Activated CD8-positive, alpha-beta memory T cell treated with anti-CD3 and anti-CD28 coated beads, Interleukin-2, amount 10 ng/mL, durations not matched to agents 7 days and 5 days (primary cell): ENCODE measurements at regions not wholly inside any gene's neighbourhood (a gene's known extent, or its start where the extent isn't known, plus 50 kb on each side); places are given as distances from the start of the nearest gene placed in this dataset.
"Not testable (repeated sequence)": the region's sequence is repeated elsewhere in the genome, so short reads cannot be mapped to it uniquely, and the experiment has no call there.

Experiments used
- ATAC-seq: fragments of 150-1000 bp; cut with Tn5 transposase; one replicate; pipeline ENCODE4 v1.10.0; 2021; ENCODE audit warnings: moderate library complexity
- CTCF ChIA-PET: fragments of 350-600 bp; sonication (Branson Sonifier 250); formaldehyde crosslinking; loops from one replicate; lab custom pipeline; 2021; ENCODE audit warnings: antibody characterized with exemption; lab: Charles Lee
- DNase-seq: peaks from one replicate; pipeline ENCODE4 v3.0.0-alpha.2; 2020
- H3K27ac Mint-ChIP-seq: one replicate; pipeline ENCODE4 v1.8.0; 2021; ENCODE audit warnings: mild to moderate bottlenecking, mixed read lengths
- H3K27me3 Mint-ChIP-seq: one replicate; pipeline ENCODE4 v1.8.0; 2021; ENCODE audit warnings: mixed read lengths
- H3K36me3 Mint-ChIP-seq: one replicate; pipeline ENCODE4 v1.8.0; 2021; ENCODE audit warnings: mild to moderate bottlenecking, mixed read lengths
- H3K4me1 Mint-ChIP-seq: one replicate; pipeline ENCODE4 v1.8.0; 2021; ENCODE audit warnings: mixed read lengths
- H3K4me3 Mint-ChIP-seq: one replicate; pipeline ENCODE4 v1.8.0; 2021; ENCODE audit warnings: mild to moderate bottlenecking, moderate library complexity, mixed read lengths
- H3K9me3 Mint-ChIP-seq: one replicate; pipeline ENCODE4 v1.8.0; 2022; ENCODE audit warnings: low read depth, mixed read lengths

GRCh38 chr5:117533792-117534191, 959.2 kb upstream of the SEMA6A start:
- CTCF ChIA-PET, result interaction anchor here (1.2 kb wide), 1 partner anchor 79 kb away, joined by 3 read pairs; no protein-coding TSS in a partner anchor
- no peaks in the 10 kb centered on the region for H3K4me1 Mint-ChIP-seq
- no peak overlapping the region for H3K27ac Mint-ChIP-seq
- DNase-seq (no peak), ATAC-seq (no peak)
- H3K4me3 Mint-ChIP-seq, result no peak overlapping the region
- no peaks in the 10 kb centered on the region for H3K36me3 Mint-ChIP-seq
- H3K27me3 Mint-ChIP-seq, result no peaks in the 10 kb centered on the region
- no peaks in the 10 kb centered on the region for H3K9me3 Mint-ChIP-seq

GRCh38 chr5:117533051-117533670, 958.5 kb upstream of the SEMA6A start:
- ATAC-seq, H3K36me3 Mint-ChIP-seq, DNase-seq, H3K9me3 Mint-ChIP-seq, CTCF ChIA-PET, H3K4me3 Mint-ChIP-seq, H3K4me1 Mint-ChIP-seq, H3K27me3 Mint-ChIP-seq, H3K27ac Mint-ChIP-seq: not testable (repeated sequence)

- DNase-seq, result no peak
- peaks cover 5% of the 10 kb centered on the region for H3K9me3 Mint-ChIP-seq
- H3K4me1 Mint-ChIP-seq, result no peaks in the 10 kb centered on the region
- no peak overlapping the region for H3K4me3 Mint-ChIP-seq
- H3K27ac Mint-ChIP-seq, result no peak overlapping the region
- CTCF ChIA-PET, result no interaction called here
- no peaks in the 10 kb centered on the region for H3K27me3 Mint-ChIP-seq
- ATAC-seq, result no peak
- no peaks in the 10 kb centered on the region for H3K36me3 Mint-ChIP-seq
Observed at GRCh38 chr5:117519957-117520500, 945.4 kb upstream of the SEMA6A start.

GRCh38 chr5:117504305-117504704, 929.7 kb upstream of the SEMA6A start:
- no peaks in the 10 kb centered on the region for H3K27me3 Mint-ChIP-seq
- H3K4me3 Mint-ChIP-seq, result no peak overlapping the region
- H3K9me3 Mint-ChIP-seq, result peaks cover 12% of the 10 kb centered on the region
- ATAC-seq (no peak), DNase-seq (no peak)
- no peak overlapping the region for H3K27ac Mint-ChIP-seq
- no peaks in the 10 kb centered on the region for H3K4me1 Mint-ChIP-seq
- H3K36me3 Mint-ChIP-seq, result no peaks in the 10 kb centered on the region
- CTCF ChIA-PET, result no interaction called here

GRCh38 chr5:117497601-117498000, 923.0 kb upstream of the SEMA6A start:
- CTCF ChIA-PET, result no interaction called here
- H3K27ac Mint-ChIP-seq, result no peak overlapping the region
- ATAC-seq (no peak), DNase-seq (no peak)
- no peaks in the 10 kb centered on the region for H3K36me3 Mint-ChIP-seq
- H3K27me3 Mint-ChIP-seq, result no peaks in the 10 kb centered on the region
- H3K9me3 Mint-ChIP-seq, result peaks cover 8% of the 10 kb centered on the region
- no peaks in the 10 kb centered on the region for H3K4me1 Mint-ChIP-seq
- H3K4me3 Mint-ChIP-seq, result no peak overlapping the region

- Mint-ChIP-seq H3K27ac (no peak overlapping the region), H3K27me3 (no peaks in the 10 kb centered on the region), H3K4me1 (no peaks in the 10 kb centered on the region), H3K9me3 (peaks cover 2% of the 10 kb centered on the region), H3K36me3 (no peaks in the 10 kb centered on the region), H3K4me3 (no peak overlapping the region)
- CTCF ChIA-PET, result no interaction called here
- DNase-seq (no peak), ATAC-seq (no peak)
Observed at GRCh38 chr5:117496801-117497200, 922.2 kb upstream of the SEMA6A start.

GRCh38 chr5:117494188-117494587, 919.6 kb upstream of the SEMA6A start:
- DNase-seq, result no peak
- CTCF ChIA-PET, result no interaction called here
- no peak overlapping the region for H3K27ac Mint-ChIP-seq
- no peaks in the 10 kb centered on the region for H3K36me3 Mint-ChIP-seq
- ATAC-seq, result no peak
- H3K27me3 Mint-ChIP-seq, result no peaks in the 10 kb centered on the region
- H3K9me3 Mint-ChIP-seq, result no peaks in the 10 kb centered on the region
- no peak overlapping the region for H3K4me3 Mint-ChIP-seq
- H3K4me1 Mint-ChIP-seq, result no peaks in the 10 kb centered on the region

GRCh38 chr5:117488976-117489500, 914.4 kb upstream of the SEMA6A start:
- Mint-ChIP-seq H3K27me3 (no peaks in the 10 kb centered on the region), H3K4me3 (no peak overlapping the region), H3K27ac (no peak overlapping the region), H3K36me3 (no peaks in the 10 kb centered on the region), H3K9me3 (peaks cover 5% of the 10 kb centered on the region), H3K4me1 (no peaks in the 10 kb centered on the region)
- ATAC-seq (no peak), DNase-seq (no peak)
- CTCF ChIA-PET, result no interaction called here

GRCh38 chr5:117487556-117487955, 912.9 kb upstream of the SEMA6A start:
- no peak for DNase-seq
- Mint-ChIP-seq H3K36me3 (no peaks in the 10 kb centered on the region), H3K9me3 (peaks cover 5% of the 10 kb centered on the region), H3K4me1 (no peaks in the 10 kb centered on the region), H3K27me3 (no peaks in the 10 kb centered on the region), H3K4me3 (no peak overlapping the region), H3K27ac (no peak overlapping the region)
- no peak for ATAC-seq
- CTCF ChIA-PET, result no interaction called here

GRCh38 chr5:117486879-117487391, 912.3 kb upstream of the SEMA6A start:
- Mint-ChIP-seq H3K9me3 (peaks cover 5% of the 10 kb centered on the region), H3K36me3 (no peaks in the 10 kb centered on the region), H3K4me1 (no peaks in the 10 kb centered on the region), H3K27me3 (no peaks in the 10 kb centered on the region), H3K4me3 (no peak overlapping the region), H3K27ac (no peak overlapping the region)
- DNase-seq (no peak), ATAC-seq (no peak)
- CTCF ChIA-PET, result no interaction called here

GRCh38 chr5:117486261-117486660, 911.6 kb upstream of the SEMA6A start:
- no peaks in the 10 kb centered on the region for H3K27me3 Mint-ChIP-seq
- CTCF ChIA-PET, result no interaction called here

GRCh38 chr5:117475919-117476318, 901.3 kb upstream of the SEMA6A start:
- CTCF ChIA-PET, result interaction anchor here (1.2 kb wide), 1 partner anchor 21 kb away, joined by 4 read pairs; no protein-coding TSS in a partner anchor
- ATAC-seq, result no peak
- no peaks in the 10 kb centered on the region for H3K36me3 Mint-ChIP-seq
- H3K4me1 Mint-ChIP-seq, result no peaks in the 10 kb centered on the region
- H3K9me3 Mint-ChIP-seq, result peaks cover 4% of the 10 kb centered on the region
- H3K27me3 Mint-ChIP-seq, result no peaks in the 10 kb centered on the region
- no peak overlapping the region for H3K4me3 Mint-ChIP-seq
- no peak overlapping the region for H3K27ac Mint-ChIP-seq
- DNase-seq, result no peak

More at GRCh38 chr5:117486261-117486660, 911.6 kb upstream of the SEMA6A start:
- Mint-ChIP-seq H3K9me3 (peaks cover 5% of the 10 kb centered on the region), H3K4me1 (no peaks in the 10 kb centered on the region), H3K4me3 (no peak overlapping the region), H3K27ac (no peak overlapping the region), H3K36me3 (no peaks in the 10 kb centered on the region)
- DNase-seq (no peak), ATAC-seq (no peak)

GRCh38 chr5:117473165-117473564, 898.5 kb upstream of the SEMA6A start:
- no peaks in the 10 kb centered on the region for H3K27me3 Mint-ChIP-seq
- H3K36me3 Mint-ChIP-seq, result no peaks in the 10 kb centered on the region
- no peaks in the 10 kb centered on the region for H3K9me3 Mint-ChIP-seq
- no peak overlapping the region for H3K4me3 Mint-ChIP-seq
- DNase-seq, result no peak
- CTCF ChIA-PET, result no interaction called here
- no peak for ATAC-seq
- no peaks in the 10 kb centered on the region for H3K4me1 Mint-ChIP-seq
- H3K27ac Mint-ChIP-seq, result no peak overlapping the region

GRCh38 chr5:117463881-117464570, 889.4 kb upstream of the SEMA6A start:
- no peak overlapping the region for H3K4me3 Mint-ChIP-seq
- no peaks in the 10 kb centered on the region for H3K36me3 Mint-ChIP-seq
- CTCF ChIA-PET, result no interaction called here
- no peak overlapping the region for H3K27ac Mint-ChIP-seq
- no peaks in the 10 kb centered on the region for H3K27me3 Mint-ChIP-seq
- H3K4me1 Mint-ChIP-seq, result no peaks in the 10 kb centered on the region
- H3K9me3 Mint-ChIP-seq, result no peaks in the 10 kb centered on the region
- DNase-seq, result no peak
- no peak for ATAC-seq
